Upper lobe of right lung (tissue), 1 donor: ENCODE measurements at regions not wholly inside any gene's neighbourhood (a gene's known extent, or its start where the extent isn't known, plus 50 kb on each side); places are given as distances from the start of the nearest gene placed in this dataset.

Source experiments
- ATAC-seq: fragments of 200-7000 bp; cut with Tn5 transposase; one replicate; pipeline ENCODE4 v1.9.1; 2020; ENCODE audit warnings: mild to moderate bottlenecking, moderate library complexity
- DNase-seq: peaks from one replicate; pipeline ENCODE4 v3.0.0-alpha.2; 2020
- H3K27ac ChIP-seq: fragments of 200-600 bp; one replicate; pipeline ENCODE4 v1.8.0; 2022
- H3K27me3 ChIP-seq: fragments of 200-600 bp; one replicate; pipeline ENCODE4 v1.8.0; 2022; ENCODE audit warnings: mild to moderate bottlenecking
- H3K36me3 ChIP-seq: fragments of 200-600 bp; one replicate; pipeline ENCODE4 v1.8.0; 2022
- H3K4me1 ChIP-seq: fragments of 200-600 bp; one replicate; pipeline ENCODE4 v1.8.0; 2022
- H3K4me3 ChIP-seq: fragments of 200-600 bp; one replicate; pipeline ENCODE4 v1.8.0; 2022; ENCODE audit warnings: mild to moderate bottlenecking
- H3K9me3 ChIP-seq: fragments of 200-600 bp; one replicate; pipeline ENCODE4 v1.8.0; 2022
- intact Hi-C: fragments of 100-400 bp; cut with DNase I; formaldehyde crosslinking; loops from one replicate; pipeline ENCODE4 v1.11.0; 2022
- TF ChIP-seq, protein P1 (sequence below): fragments of 200-600 bp; IDR thresholded peaks from one replicate; pipeline ENCODE4 v1.8.0; 2022; ENCODE audit warnings: antibody characterized with exemption
- donor health status: DM: no; HTN: yes; CAD: no; lungs with severe emphysema.

DNA sequence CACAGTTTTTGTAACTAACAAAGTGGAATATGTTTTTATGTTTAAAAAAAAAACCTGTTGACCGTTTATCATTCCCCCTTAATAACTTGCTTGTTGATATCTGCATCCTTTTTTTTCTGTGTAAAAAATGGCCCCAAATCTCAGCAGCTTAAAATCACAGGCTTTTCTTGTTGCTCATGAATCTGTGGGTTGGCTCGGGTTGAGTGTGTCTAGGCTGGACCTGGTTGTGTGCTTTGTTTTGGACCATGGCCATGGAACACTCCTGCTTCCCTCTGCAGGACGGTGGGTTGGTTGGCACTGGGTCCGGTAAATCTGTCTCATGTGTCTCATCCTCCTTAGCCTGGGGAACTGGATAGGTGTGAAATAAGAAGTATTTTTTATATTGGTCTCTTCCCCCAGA lies 139.0 kb upstream of the LINC00305 start:
- no peak for ATAC-seq
- H3K4me3 ChIP-seq = no peak overlapping the region

GRCh38 chr18:64283059-64283458 lies 134.2 kb upstream of the LINC00305 start:
- TF ChIP-seq, protein P1, sequence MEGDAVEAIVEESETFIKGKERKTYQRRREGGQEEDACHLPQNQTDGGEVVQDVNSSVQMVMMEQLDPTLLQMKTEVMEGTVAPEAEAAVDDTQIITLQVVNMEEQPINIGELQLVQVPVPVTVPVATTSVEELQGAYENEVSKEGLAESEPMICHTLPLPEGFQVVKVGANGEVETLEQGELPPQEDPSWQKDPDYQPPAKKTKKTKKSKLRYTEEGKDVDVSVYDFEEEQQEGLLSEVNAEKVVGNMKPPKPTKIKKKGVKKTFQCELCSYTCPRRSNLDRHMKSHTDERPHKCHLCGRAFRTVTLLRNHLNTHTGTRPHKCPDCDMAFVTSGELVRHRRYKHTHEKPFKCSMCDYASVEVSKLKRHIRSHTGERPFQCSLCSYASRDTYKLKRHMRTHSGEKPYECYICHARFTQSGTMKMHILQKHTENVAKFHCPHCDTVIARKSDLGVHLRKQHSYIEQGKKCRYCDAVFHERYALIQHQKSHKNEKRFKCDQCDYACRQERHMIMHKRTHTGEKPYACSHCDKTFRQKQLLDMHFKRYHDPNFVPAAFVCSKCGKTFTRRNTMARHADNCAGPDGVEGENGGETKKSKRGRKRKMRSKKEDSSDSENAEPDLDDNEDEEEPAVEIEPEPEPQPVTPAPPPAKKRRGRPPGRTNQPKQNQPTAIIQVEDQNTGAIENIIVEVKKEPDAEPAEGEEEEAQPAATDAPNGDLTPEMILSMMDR = no peak
- ATAC-seq = no peak
- no peaks in the 10 kb centered on the region for H3K4me1 ChIP-seq
- no peaks in the 10 kb centered on the region for H3K27me3 ChIP-seq
- no peak overlapping the region for H3K4me3 ChIP-seq
- no peak for DNase-seq
- no peak overlapping the region for H3K27ac ChIP-seq
- intact Hi-C loops = no loop called here
- H3K9me3 ChIP-seq = no peaks in the 10 kb centered on the region
- H3K36me3 ChIP-seq = no peaks in the 10 kb centered on the region

More for the DNA sequence above, 139.0 kb upstream of the LINC00305 start:
- H3K27me3 ChIP-seq = no peaks in the 10 kb centered on the region
- no peak for DNase-seq
- no peak overlapping the region for H3K27ac ChIP-seq
- intact Hi-C loops = no loop called here
- H3K9me3 ChIP-seq = no peaks in the 10 kb centered on the region
- no peaks in the 10 kb centered on the region for H3K4me1 ChIP-seq
- TF ChIP-seq, protein P1 = no peak
- H3K36me3 ChIP-seq = no peaks in the 10 kb centered on the region

DNA sequence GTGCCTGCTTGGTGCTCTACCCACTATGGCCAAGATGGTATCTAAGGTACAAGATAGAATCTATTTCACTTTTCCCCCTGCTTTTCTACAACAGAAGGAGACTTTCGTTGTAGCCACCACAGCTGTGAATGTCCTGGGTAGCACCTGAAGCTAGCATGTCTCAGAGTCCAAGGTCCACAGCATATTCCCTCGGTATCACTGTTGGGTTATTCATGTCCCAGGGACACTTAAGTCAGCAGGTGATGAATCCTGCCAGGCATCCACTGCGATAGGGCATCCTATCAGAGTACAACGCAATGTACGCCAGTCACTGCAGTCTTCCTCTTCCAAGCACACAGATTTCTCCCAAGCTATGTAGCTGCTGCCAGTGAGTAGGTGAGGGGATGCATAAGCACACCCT lies 129.1 kb upstream of the LINC00305 start:
- intact Hi-C loops = no loop called here
- ATAC-seq (no peak), DNase-seq (no peak)
- no peaks in the 10 kb centered on the region for H3K9me3 ChIP-seq
- no peaks in the 10 kb centered on the region for H3K36me3 ChIP-seq
- no peak overlapping the region for H3K27ac ChIP-seq
- H3K4me3 ChIP-seq = no peak overlapping the region
- TF ChIP-seq, protein P1 = no peak
- H3K4me1 ChIP-seq = no peaks in the 10 kb centered on the region
- no peaks in the 10 kb centered on the region for H3K27me3 ChIP-seq

GRCh38 chr18:64276311-64277090 lies 127.6 kb upstream of the LINC00305 start:
- no peak overlapping the region for H3K27ac ChIP-seq
- DNase-seq = no peak
- intact Hi-C loops = no loop called here

DNA sequence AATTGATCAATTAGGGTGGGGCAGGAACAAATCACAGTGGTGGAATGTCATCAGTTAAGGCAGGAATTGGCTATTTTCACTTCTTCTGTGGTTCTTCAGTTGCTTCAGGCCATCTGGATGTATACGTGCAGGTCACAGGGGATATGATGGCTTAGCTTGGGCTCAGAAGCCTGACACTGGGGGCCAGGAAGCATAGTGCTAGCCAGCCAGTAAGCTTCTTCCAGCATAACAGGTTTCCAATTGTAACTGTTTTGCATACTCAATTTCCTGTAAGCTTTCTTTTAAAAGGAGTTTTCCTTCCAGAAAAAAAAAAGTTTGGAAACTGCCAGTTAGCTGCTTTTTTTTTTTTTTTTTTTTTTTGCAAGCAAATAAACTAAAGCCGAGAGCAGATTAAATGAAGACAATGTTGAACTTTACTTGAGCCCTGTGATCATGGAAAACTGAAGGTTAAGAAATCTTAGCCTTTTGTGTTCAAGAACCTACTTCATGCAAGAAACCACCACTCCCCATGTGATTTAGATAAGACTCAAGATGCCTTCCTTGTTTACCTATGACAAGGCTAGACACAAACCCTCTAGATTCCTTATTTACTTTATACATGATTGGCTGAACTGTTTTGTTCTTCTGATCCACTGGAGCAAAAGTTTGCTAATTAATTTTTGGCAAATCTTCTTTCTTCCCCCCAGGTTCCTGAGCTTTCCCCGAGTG lies 126.9 kb upstream of the LINC00305 start:
- Histone ChIP-seq H3K4me3 (no peak overlapping the region), H3K9me3 (no peaks in the 10 kb centered on the region), H3K27me3 (no peaks in the 10 kb centered on the region), H3K27ac (no peak overlapping the region), H3K36me3 (no peaks in the 10 kb centered on the region), H3K4me1 (no peaks in the 10 kb centered on the region)
- TF ChIP-seq, protein P1 = no peak
- peak; percentile 60 for ATAC-seq
- DNase-seq = no peak
- intact Hi-C loops = no loop called here

More at GRCh38 chr18:64276311-64277090, 127.6 kb upstream of the LINC00305 start:
- peak; percentile 70 for ATAC-seq
- Histone ChIP-seq H3K36me3 (no peaks in the 10 kb centered on the region), H3K9me3 (no peaks in the 10 kb centered on the region), H3K4me3 (no peak overlapping the region), H3K4me1 (no peaks in the 10 kb centered on the region), H3K27me3 (no peaks in the 10 kb centered on the region)
- TF ChIP-seq, protein P1 = no peak
